Stimulated activated CD4-positive, alpha-beta T cell treated with anti-CD3 and anti-CD28 coated beads, Interleukin-15, amount 100 ng/mL, for 48 hours (primary cell): ENCODE measurements at regions not wholly inside any gene's neighbourhood (a gene's known extent, or its start where the extent isn't known, plus 50 kb on each side); places are given as distances from the start of the nearest gene placed in this dataset.
"Not testable (repeated sequence)": the region's sequence is repeated elsewhere in the genome, so short reads cannot be mapped to it uniquely, and the experiment has no call there.

Source experiments
- DNase-seq, 2 donors: peaks; one replicate each; pipeline ENCODE4 v3.0.0-alpha.2; 2020; ENCODE audit warnings: low read depth in 2 of 2

DNA sequence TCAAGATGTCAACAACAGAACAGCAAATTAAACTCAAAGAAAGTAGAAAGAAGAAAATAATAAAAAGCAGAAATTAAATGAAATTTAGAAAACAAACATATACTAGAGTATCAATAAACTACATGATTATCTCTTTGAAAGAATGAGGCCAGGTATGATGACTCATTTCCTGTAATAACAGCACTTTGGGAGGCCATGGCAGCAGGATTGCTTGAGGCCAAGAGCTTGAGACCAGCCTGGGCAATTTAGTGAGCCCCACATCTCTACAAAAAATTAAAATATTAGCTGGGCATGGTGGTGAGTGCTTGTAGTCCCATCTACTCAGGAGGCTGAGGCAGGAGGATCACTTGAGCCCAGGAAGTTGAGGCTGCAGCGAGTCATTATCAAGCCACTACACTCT is 232.5 kb downstream of the RAB11FIP4 start:
- DNase-seq: no peak

DNA sequence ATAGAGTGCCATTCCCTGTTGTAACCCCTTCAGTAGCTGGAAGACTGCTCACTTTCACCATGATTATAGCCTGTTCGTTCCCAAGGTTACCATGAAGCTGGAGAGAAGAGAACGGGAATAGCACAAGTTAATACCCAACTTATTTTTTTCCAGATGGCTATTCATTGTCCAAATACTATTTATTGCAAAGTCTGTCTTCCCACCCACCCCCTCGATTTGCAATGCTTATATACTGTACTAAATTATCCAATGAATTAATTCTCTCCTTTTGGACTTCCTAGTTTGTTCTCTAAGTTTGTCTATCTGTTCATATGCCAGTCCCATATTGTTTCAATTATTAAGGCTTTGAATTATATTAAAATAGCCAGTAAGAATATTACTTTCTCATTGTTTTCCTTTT is 231.0 kb downstream of the RAB11FIP4 start:
- no peak for DNase-seq

- no peak for DNase-seq
These were observed 230.1 kb downstream of the RAB11FIP4 start for GRCh38 chr17:31621566-31621965.

DNA sequence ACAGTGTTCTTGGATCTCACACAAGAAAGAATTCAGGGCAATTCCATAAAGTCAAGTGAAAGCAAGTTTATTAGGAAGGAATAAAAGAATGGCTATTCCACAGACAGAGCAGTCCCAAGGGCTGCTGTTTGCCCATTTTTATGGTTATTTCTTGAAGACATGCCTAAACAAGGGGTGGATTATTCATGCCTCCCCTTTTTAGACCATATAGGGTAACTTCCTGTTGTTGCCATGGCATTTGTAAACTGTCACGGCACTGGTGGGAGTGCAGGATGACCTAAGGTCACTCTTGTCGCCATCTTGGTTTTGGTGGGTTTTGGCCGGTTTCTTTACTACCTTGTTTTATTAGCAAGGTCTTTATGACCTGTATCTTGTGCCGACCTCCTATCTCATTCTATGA is 219.6 kb downstream of the RAB11FIP4 start:
- DNase-seq: not testable (repeated sequence)

DNA sequence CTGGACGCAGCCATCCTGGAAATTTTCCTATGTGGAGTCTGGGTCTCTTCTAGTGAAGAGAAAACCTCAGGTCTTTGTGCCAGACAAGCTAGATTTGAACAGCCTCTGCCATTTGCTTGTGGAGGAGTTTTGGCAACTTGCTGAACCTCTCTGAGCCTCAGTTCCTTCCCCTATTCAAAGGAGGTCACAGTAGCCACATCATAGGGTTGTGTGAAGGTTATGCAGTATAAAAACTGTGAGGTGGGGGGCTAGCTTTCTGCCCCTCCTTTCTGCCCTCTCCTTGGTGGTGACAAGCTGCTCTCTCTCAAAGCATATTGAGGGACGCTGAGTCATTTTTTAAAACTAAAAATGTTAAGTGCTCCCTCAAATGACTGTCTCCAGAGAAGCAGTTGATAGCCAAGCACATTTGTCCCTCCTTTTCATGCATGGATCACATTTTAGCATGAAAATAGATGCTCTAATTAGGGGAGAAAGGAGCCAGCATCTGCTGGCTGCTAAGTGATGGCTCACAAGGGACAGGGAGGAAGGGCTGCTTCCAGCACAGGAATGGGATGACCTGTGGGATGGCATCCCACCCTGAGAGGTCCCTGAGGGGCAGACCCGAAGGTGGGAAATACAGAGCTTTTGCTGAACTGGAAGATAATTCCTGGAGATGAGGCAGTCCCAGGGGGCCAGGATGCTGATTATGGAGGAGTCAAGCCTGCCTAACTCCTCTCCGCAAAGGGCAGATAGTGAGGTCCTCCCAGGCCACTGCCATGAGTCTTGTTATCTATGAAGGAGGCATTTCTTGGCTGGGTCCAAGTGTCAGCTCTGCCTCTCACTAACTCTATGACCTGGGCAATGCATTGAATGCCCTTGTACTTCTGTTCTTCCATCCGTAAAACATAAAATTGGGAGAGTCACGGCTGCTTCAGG is 218.8 kb downstream of the RAB11FIP4 start:
- DNase-seq: no peak

DNA sequence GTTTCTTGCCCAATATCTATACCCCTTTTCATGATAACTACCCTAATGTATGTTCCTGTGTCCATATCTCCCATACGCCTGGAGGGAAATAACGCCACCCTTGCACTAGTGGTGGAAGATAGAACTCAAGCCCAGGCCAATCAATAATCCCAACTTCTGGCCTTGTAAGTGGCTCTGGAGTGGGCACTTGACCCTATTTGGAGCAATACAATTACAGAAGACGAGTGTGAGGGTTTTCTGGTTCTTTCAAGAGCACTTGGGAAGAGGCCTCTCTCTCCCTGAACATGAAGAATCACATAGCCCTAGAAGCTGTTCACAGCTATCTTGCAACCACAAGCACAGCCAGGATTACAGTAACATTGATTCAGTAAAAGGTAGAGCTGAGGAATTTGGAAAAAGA is 217.9 kb downstream of the RAB11FIP4 start:
- DNase-seq: no peak

DNA sequence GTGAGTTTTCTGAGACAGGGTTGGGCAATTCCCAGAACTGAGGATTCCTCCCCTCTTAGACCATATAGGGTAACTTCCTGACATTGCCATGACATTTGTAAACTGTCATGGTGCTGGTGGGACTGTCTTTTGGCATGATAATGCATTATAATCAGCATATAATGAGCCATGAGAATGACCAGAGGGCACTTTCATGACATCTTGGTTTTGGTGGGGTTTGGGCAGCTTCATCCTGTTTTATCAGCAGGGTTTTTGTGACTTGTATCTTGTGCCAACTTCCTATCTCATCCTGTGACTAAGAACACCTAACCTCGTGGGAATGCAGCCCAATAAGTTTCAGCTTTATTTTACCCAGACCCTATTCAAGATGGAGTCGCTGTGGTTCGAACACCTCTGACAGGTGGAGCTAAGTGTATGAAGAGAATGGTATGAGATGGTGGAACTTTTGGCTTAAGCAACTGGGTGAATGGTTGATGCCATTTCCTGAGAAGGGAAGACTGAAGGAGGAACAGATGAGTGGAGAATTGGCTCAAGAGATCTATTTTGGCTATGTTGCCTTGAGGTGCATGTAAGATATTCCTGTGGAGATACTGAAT is 217.3 kb downstream of the RAB11FIP4 start:
- DNase-seq: no peak

GRCh38 chr17:31605761-31606160 is 214.3 kb downstream of the RAB11FIP4 start:
- DNase-seq: no peak

DNA sequence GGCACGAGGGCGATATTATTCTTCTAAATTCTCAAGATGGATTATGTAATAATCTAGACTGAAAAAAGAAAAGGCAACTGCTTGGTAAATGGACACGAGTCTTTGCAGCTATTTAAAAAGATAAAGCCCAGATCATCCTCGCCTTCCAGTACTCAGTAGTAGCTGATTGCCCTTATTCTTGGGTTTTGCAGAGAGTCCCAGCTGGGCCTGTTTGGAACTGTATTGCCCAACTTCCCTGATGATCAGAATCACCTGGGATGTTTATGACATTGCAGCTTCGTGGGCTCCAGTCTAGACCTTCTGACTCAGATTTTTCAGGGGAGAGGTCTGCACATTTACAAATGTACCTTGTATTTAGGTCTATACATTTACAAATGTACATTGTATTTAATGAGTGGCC is 213.5 kb downstream of the RAB11FIP4 start:
- DNase-seq: no peak

- not testable (repeated sequence) for DNase-seq
These were observed 208.7 kb downstream of the RAB11FIP4 start for GRCh38 chr17:31600144-31600543.

DNA sequence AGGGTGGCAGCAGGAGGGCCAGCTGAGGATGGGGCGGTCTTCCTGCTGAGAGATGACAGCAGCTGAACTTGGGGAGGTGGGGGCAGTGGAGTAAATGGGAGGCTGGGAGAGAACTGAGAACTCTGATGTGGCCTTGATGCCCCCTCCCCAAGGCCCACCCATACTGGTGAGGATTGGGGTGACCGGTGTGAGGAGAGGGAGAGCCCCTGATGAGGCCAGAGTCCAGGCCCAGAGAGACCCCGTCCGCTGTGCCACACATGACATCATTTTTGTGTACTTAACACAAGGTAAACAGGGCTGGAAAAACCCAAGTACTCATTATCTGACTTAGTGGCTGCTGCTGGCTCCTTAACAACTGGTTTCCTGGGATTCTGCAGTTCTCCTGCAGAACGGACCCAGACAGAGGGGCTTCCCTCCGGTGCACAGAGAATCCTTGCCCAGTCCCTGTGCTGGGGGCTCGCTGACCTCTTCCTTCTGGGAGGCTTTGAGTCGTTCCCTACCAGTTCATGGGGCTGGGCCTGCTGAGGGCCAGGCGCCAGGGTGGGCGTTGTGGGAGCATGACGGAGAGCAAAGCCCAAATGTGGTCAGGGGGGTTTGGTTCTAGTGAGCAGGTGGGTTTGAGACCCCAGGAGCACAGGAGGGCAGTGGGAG is 207.6 kb downstream of the RAB11FIP4 start:
- no peak for DNase-seq

GRCh38 chr17:31598399-31598782 is 206.9 kb downstream of the RAB11FIP4 start:
- no peak for DNase-seq

DNA sequence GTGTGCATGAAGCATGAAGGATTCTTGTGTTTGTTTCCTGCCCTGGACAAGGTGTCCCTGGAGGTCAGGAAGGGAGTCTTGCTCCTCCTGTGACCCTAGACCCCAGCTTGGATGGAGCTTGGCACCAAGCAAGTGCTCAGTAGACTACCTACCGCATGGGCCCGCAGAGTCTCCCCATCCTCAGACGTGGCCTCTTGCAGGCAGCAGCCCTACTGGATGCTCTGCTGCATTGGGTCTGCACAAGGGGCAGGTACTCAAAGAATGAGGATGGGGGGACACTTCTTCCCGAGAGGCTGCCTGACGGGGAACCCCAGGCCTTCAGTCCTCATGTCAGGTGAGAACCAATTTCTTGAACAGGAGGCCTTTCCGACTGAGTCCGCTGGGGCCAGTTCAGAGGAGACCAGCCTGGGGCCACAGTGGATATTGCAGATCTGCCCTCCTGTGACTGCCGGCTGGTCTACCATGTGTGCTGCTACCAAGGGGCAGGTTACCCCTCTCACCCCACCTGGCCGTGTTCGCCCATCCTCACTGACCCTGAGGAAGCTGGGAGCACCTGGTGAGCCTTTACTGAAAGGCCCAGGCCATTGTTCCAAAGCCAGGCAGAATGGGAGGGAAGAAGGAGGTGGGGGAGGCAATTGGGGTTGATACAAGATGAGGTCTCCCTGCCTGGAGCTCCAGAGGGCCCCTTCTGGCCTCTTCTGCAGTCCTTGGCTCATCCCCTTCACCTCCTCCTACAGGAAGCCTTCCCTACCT is 206.3 kb downstream of the RAB11FIP4 start:
- no peak for DNase-seq

DNA sequence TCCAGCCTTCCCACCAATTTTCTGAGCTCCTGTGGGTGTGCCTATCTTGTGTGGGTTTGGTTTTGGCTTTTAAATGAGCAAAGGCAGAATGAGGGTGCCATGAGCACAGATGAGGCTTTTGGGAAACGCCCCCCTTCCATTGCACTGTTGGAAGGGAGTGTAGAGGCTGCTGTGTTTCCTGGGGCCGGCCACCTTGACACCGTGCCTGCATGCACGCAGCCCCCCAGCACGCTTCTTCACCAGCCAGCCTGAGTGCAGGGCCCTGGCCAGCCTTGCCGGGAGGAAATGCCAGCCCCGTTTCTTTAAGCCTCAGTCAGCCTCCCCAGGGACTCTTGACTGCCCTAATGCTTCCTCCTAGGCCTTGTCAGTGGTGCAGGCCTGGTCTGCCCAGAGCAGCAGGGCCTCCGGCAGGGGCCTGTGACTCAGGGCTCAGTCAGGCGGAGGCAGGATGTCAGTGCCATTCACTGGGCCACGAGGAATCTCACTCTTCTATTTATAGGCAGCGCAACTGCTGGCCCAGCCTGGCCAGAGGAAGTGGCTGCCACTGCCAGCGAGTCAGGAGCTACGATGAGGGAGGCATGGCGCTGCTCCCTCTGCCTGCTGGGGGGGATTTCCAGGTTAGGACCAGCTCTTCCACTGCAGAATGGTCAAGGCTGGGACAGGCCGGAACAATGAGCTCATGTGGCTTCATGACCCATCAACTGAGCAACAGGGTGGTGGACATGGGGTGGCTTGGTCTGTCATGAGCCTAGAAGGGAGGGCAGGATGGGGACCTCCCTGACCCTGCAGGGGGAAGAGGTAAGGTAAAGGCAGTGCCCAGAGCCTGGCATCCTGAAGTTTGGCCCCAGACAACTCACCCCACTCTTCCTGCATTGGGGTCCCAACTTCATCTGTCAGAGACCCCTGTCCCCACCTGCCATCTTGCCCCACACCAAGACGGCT is 205.2 kb downstream of the RAB11FIP4 start:
- peak; percentile 9 to 12 for DNase-seq

- DNase-seq: no peak
These were observed 204.3 kb downstream of the RAB11FIP4 start for GRCh38 chr17:31595666-31596381.

GRCh38 chr17:31595076-31595475 is 203.6 kb downstream of the RAB11FIP4 start:
- no peak for DNase-seq

DNA sequence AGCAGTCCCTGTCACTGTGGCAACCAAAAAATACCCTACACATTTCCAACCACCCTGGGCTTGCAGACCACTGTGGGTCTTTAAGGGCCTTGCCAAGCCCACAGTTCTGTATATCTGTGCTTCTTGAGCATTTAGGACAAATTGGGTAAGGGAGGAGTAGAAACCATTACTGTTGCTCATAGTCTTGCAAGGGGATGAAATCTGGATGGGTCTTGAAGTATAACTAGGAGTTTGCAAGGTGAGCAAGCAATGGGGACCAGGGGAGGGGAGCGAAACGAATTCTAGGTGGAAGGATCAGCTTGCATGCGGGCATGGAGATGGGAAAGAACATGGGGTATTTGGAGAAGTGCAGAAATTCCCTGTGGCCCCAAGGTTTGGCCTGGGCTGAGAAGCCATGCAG is 202.9 kb downstream of the RAB11FIP4 start:
- no peak for DNase-seq

GRCh38 chr17:31593806-31594205 is 202.3 kb downstream of the RAB11FIP4 start:
- no peak for DNase-seq

DNA sequence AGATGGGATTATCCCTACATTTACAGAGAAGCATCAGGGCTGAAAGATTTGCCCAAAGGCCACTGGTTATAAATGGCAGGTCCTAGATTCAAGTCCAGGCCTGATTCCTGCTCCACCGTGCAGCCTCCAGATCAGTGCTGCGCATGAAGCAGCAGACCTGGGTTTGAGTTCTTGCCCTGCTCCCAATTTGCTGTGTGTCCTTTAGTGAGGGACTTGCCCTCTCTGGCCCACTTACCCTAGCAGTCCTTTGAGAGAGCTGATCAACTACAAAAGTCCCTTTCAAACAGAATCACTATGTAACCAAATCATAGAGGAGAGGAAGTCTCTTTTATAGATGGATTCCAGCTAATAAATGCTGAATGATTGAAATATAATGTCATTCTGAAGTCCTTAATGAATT is 200.4 kb downstream of the RAB11FIP4 start:
- DNase-seq: no peak

GRCh38 chr17:31588512-31588911 is 197.0 kb downstream of the RAB11FIP4 start:
- DNase-seq: no peak
